Testis (tissue), 2 donors: ENCODE measurements at regions not wholly inside any gene's neighbourhood (a gene's known extent, or its start where the extent isn't known, plus 50 kb on each side); places are given as distances from the start of the nearest gene placed in this dataset.
A peak's percentile ranks its signal among the peaks of the same experiment; 100 is the strongest.

Experiments used
- DNase-seq: peaks from one replicate; pipeline ENCODE4 v3.0.0-alpha.2; 2019
- H3K27ac ChIP-seq, 2 donors: fragments of 200-600 bp; sonication (generic); one replicate each; pipeline ENCODE4 v1.5.1; 2019
- H3K27me3 ChIP-seq: fragments of 200-600 bp; sonication (generic); one replicate; pipeline ENCODE4 v1.5.1; 2019
- H3K36me3 ChIP-seq: fragments of 200-600 bp; sonication (generic); one replicate; pipeline ENCODE4 v1.5.1; 2017; ENCODE audit warnings: low read depth; ENCODE audit errors: missing control alignments
- H3K4me1 ChIP-seq: fragments of 200-600 bp; sonication (generic); one replicate; pipeline ENCODE4 v1.5.1; 2019
- H3K4me3 ChIP-seq, 2 donors: fragments of 200-600 bp; sonication (generic); one replicate each; pipeline ENCODE4 v1.5.1; 2017 to 2019
- H3K9me3 ChIP-seq: fragments of 200-600 bp; sonication (generic); one replicate; pipeline ENCODE4 v1.5.1; 2017
- POLR2A ChIP-seq: fragments of 450-650 bp; IDR thresholded peaks from one replicate; pipeline ENCODE4 v1.6.1; 2017; ENCODE audit warnings: antibody characterized with exemption, mild to moderate bottlenecking, moderate library complexity
- WGBS, 2 donors: methylation state at CpG; one replicate each; pipeline ENCODE4 v1.1.5; 2018; 5-methylcytosine and 5-hydroxymethylcytosine counted together
- intact Hi-C: fragments of 100-400 bp; cut with DNase I; formaldehyde crosslinking; loops from one replicate; pipeline ENCODE4 v1.15.1; 2023; ENCODE audit warnings: low total_unique reads
- TF ChIP-seq, protein P1 (sequence below), 3 experiments: fragments of 450-650 bp in 2 of 3; fragments of 200-600 bp in 1 of 3; sonication (generic) in 1 of 3; IDR thresholded peaks; one replicate each; pipeline ENCODE4 v1.5.1; 2016 to 2019; ENCODE audit warnings: antibody characterized with exemption in 3 of 3, mild to moderate bottlenecking in 2 of 3, moderate library complexity in 1 of 3

DNA sequence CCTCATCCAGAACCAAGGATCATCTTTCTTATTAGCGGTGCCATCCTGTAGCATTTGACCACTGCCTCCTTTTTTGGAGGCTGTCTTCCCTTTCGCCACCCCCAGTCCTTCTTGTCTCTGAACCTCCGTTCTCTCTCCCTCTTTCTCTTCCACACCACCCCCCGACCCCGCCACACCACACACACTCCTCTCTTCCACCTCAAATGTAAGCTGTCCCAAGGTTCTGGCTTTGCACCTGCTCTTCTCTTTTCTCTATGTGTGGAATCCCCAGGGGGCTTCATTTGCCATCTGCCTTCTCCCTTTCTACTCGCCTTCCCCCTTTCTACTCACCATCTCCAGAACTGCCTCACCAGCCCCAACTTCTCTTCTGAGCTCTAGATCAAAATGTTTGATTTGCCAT lies 111.3 kb upstream of the CDYL start:
- WGBS, 2 donors, result 95 to 96% methylated on average over 6 of the region's 6 CpGs
- no peak for TF ChIP-seq POLR2A
- TF ChIP-seq, protein P1, sequence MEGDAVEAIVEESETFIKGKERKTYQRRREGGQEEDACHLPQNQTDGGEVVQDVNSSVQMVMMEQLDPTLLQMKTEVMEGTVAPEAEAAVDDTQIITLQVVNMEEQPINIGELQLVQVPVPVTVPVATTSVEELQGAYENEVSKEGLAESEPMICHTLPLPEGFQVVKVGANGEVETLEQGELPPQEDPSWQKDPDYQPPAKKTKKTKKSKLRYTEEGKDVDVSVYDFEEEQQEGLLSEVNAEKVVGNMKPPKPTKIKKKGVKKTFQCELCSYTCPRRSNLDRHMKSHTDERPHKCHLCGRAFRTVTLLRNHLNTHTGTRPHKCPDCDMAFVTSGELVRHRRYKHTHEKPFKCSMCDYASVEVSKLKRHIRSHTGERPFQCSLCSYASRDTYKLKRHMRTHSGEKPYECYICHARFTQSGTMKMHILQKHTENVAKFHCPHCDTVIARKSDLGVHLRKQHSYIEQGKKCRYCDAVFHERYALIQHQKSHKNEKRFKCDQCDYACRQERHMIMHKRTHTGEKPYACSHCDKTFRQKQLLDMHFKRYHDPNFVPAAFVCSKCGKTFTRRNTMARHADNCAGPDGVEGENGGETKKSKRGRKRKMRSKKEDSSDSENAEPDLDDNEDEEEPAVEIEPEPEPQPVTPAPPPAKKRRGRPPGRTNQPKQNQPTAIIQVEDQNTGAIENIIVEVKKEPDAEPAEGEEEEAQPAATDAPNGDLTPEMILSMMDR (IDR thresholded peaks at IDR 0.05), result no peak
- H3K27me3 ChIP-seq, result no peaks in the 10 kb centered on the region
- H3K27ac ChIP-seq, result no peak overlapping the region
- no peaks in the 10 kb centered on the region for H3K36me3 ChIP-seq
- no peaks in the 10 kb centered on the region for H3K9me3 ChIP-seq
- intact Hi-C loops, result no loop called here
- H3K4me3 ChIP-seq, result no peak overlapping the region
- H3K4me1 ChIP-seq, result no peaks in the 10 kb centered on the region
- no peak for DNase-seq

DNA sequence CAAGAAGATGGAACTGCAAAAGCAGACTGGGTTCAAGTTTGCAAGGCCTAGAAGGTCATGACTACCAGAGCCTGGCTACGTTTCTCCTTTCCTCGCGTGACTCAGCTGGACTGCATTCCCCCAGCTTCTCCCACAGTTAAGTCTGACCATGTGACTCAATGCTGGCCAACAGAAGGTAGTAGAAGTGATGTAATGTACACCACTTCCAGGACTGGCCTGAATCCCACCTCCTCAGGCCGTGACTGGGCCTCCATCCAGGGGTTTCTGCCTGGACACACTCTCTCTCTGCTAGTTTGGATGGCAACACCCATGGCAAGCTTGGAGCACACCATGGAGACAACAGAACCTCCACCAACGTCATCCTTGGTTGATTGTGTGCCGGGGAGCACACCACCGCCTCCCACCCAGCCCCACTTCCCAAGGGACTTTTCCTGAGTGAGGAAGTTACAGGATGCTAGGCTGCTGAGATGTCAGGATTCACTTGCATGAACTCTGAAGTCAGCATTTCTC lies 112.0 kb upstream of the CDYL start:
- H3K4me3 ChIP-seq, result no peak overlapping the region
- TF ChIP-seq POLR2A, result no peak
- TF ChIP-seq, protein P1 (IDR thresholded peaks at IDR 0.05), result no peak
- H3K27ac ChIP-seq, result no peak overlapping the region
- no peaks in the 10 kb centered on the region for H3K9me3 ChIP-seq
- no peaks in the 10 kb centered on the region for H3K36me3 ChIP-seq
- DNase-seq, result peak; percentile 16
- H3K27me3 ChIP-seq, result no peaks in the 10 kb centered on the region
- 53 to 70% methylated on average over 6 to 7 of the region's 7 CpGs for WGBS, 2 donors
- H3K4me1 ChIP-seq, result no peaks in the 10 kb centered on the region
- intact Hi-C loops, result no loop called here

DNA sequence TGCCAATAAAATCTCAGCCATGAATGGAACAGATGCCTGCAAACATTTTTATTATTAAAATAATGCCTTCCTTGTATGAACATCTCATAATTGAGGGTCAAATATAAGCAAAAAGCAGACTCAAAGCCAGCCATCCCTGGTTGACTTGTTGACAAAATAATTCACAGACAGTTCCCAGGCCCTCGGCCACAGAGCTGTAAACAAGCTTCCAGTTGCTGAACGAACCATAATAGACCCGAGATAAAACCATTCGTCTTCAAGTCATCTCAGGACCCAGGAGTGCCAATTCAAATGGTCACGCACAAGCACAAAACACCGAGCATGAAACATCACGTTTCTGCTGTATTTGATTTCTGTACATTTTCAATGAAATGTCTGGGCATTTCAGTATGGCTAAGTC lies 113.3 kb upstream of the CDYL start:
- 77 to 78% methylated on average over 7 of the region's 7 CpGs for WGBS, 2 donors
- no peaks in the 10 kb centered on the region for H3K9me3 ChIP-seq
- TF ChIP-seq, protein P1 (IDR thresholded peaks at IDR 0.05), result no peak
- no peak for TF ChIP-seq POLR2A
- H3K27ac ChIP-seq, result no peak overlapping the region
- no peaks in the 10 kb centered on the region for H3K4me1 ChIP-seq
- DNase-seq, result no peak
- H3K36me3 ChIP-seq, result no peaks in the 10 kb centered on the region
- H3K27me3 ChIP-seq, result no peaks in the 10 kb centered on the region
- intact Hi-C loops, result no loop called here
- no peak overlapping the region for H3K4me3 ChIP-seq

DNA sequence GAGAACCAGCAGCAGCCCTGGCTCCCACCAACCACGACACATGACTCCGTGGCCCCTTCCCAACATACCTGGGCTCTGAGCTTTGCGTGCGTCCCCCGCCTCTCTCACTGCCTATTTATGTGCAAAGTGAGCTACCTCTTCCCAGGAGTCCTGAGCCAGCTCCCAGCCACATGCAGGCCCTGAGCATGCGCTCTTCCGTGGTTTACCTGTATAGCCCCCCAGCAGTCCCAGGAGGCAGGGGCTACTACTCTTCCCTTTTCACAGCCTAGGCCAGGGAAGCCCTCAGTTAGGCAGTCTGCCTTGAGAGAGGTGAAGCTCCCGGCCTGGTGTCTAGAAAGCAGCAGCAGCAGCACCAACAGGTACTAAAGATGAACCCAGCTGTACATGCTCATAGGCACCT lies 114.8 kb upstream of the CDYL start:
- no peak overlapping the region for H3K4me3 ChIP-seq
- no peak for DNase-seq
- H3K36me3 ChIP-seq, result no peaks in the 10 kb centered on the region
- intact Hi-C loops, result no loop called here
- H3K27ac ChIP-seq, result no peak overlapping the region
- no peaks in the 10 kb centered on the region for H3K27me3 ChIP-seq
- H3K4me1 ChIP-seq, result no peaks in the 10 kb centered on the region
- 92 to 95% methylated on average over 8 of the region's 8 CpGs for WGBS, 2 donors
- TF ChIP-seq, protein P1 (IDR thresholded peaks at IDR 0.05), result no peak
- no peak for TF ChIP-seq POLR2A
- no peaks in the 10 kb centered on the region for H3K9me3 ChIP-seq
